ENCODE measurements at regions not wholly inside any gene's neighbourhood (a gene's known extent, or its start where the extent isn't known, plus 50 kb on each side); places are given as distances from the start of the nearest gene placed in this dataset.

DNA sequence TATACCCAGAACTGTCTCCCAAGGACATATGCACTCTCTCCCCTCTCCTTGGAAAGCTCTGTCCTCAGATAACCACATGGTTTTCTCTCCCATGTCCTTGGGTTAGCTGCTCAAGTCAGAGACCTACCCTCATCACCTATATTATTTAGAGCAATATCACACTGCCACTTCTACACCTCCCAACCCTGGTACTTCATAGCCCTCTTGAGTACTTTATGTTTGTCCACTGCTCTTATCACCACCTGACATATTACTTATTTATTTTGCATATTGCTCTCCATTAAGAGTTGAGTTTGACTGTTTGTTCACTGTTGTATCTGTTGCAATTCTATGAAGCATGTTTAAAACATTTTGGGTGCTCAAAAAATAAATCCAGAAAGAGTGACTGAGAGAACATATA is 126.3 kb upstream of the ATP1B1 start:
- Histone ChIP-seq H3K27me3 (ENCODE audit: control insufficient read depth in 3 of 3, insufficient read depth in 3 of 3, low read length in 3 of 3) (no peaks in the 10 kb centered on the region), H3K27ac (ENCODE audit: low read depth, low read length) (no peak overlapping the region), H3K36me3 (ENCODE audit: control insufficient read depth in 3 of 3, insufficient read depth in 3 of 3, low read length in 3 of 3) (no peaks in the 10 kb centered on the region), H3K4me1 (ENCODE audit: control insufficient read depth in 3 of 3, insufficient read depth in 3 of 3, low read length in 3 of 3) (no peaks in the 10 kb centered on the region), H3K9ac (ENCODE audit: low read depth in 1 of 3, low read length in 3 of 3) (no peak overlapping the region), H3K9me3 (ENCODE audit: control insufficient read depth in 3 of 3, low read length in 3 of 3) (no peaks in the 10 kb centered on the region), H3K4me3 (ENCODE audit: low read length in 3 of 3) (no peak overlapping the region)

DNA sequence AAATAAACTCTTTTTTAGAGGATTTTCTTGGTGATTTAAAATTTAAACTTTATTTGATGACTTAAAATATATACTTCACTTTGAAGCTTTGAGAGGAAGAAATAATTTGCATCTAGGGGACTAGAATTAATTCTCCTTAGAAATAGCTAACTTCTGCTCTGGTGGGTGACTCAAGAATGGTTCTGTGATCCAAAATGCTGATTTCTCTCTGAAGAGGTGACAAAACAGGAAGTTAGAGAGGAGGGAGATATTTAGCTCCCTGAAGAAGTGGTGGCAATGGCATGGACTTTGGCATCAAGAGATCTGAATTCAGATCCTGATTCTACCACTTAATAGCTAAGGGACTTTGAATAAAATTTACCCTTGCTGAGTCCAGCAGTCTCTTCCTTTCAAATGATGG is 125.8 kb upstream of the ATP1B1 start:
- Histone ChIP-seq H3K27ac (ENCODE audit: low read depth, low read length) (no peak overlapping the region), H3K9ac (ENCODE audit: low read depth in 1 of 3, low read length in 3 of 3) (no peak overlapping the region), H3K4me1 (ENCODE audit: control insufficient read depth in 3 of 3, insufficient read depth in 3 of 3, low read length in 3 of 3) (no peaks in the 10 kb centered on the region), H3K36me3 (ENCODE audit: control insufficient read depth in 3 of 3, insufficient read depth in 3 of 3, low read length in 3 of 3) (no peaks in the 10 kb centered on the region), H3K4me3 (ENCODE audit: low read length in 3 of 3) (no peak overlapping the region), H3K27me3 (ENCODE audit: control insufficient read depth in 3 of 3, insufficient read depth in 3 of 3, low read length in 3 of 3) (no peaks in the 10 kb centered on the region), H3K9me3 (ENCODE audit: control insufficient read depth in 3 of 3, low read length in 3 of 3) (no peaks in the 10 kb centered on the region)

DNA sequence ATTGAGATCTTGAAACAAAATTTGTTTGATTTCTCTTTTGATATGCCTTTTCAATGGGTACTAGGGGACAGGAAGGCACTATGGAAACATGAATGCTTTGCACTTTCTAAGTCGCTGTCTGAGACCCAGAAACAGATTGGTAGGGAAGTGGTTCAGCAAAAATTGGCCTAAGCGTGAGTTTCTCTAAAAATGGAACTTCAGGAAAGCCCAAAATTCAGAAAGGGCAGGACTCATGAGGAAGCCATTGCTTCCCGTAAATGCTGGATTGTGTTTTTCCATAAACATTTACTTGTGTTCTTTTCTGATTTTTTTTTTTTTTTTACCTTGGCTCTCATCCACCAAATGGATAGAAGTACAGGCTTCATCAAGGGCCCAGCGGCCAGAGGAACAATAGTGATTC is 123.7 kb upstream of the ATP1B1 start:
- Histone ChIP-seq H3K27ac (ENCODE audit: low read depth, low read length) (no peak overlapping the region), H3K27me3 (ENCODE audit: control insufficient read depth in 3 of 3, insufficient read depth in 3 of 3, low read length in 3 of 3) (no peaks in the 10 kb centered on the region), H3K9ac (ENCODE audit: low read depth in 1 of 3, low read length in 3 of 3) (no peak overlapping the region), H3K36me3 (ENCODE audit: control insufficient read depth in 3 of 3, insufficient read depth in 3 of 3, low read length in 3 of 3) (no peaks in the 10 kb centered on the region), H3K4me1 (ENCODE audit: control insufficient read depth in 3 of 3, insufficient read depth in 3 of 3, low read length in 3 of 3) (no peaks in the 10 kb centered on the region), H3K4me3 (ENCODE audit: low read length in 3 of 3) (no peak overlapping the region), H3K9me3 (ENCODE audit: control insufficient read depth in 3 of 3, low read length in 3 of 3) (no peaks in the 10 kb centered on the region)

DNA sequence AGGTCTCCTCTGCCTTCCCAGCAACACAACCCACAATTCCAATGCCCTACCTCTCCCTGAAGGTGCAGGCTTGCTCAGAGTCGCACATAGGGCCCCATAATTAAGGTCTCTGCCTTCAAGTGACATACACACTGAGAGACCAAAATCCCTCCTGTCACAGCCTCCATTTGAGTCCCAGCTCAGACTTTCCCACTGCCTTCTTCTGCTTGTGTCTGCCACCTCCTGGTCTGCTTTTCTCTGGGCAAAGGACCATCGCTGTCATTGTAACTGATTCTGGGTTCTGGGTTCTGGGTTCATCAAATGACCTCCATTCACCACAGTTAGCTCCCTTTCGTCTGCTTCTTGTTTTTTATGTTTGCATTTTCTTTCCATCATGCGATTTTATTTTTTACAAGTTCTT is 119.2 kb upstream of the ATP1B1 start:
- Histone ChIP-seq H3K9me3 (ENCODE audit: control insufficient read depth in 3 of 3, low read length in 3 of 3) (no peaks in the 10 kb centered on the region), H3K27ac (ENCODE audit: low read depth, low read length) (no peak overlapping the region), H3K4me3 (ENCODE audit: low read length in 3 of 3) (no peak overlapping the region), H3K9ac (ENCODE audit: low read depth in 1 of 3, low read length in 3 of 3) (no peak overlapping the region), H3K4me1 (ENCODE audit: control insufficient read depth in 3 of 3, insufficient read depth in 3 of 3, low read length in 3 of 3) (no peaks in the 10 kb centered on the region), H3K27me3 (ENCODE audit: control insufficient read depth in 3 of 3, insufficient read depth in 3 of 3, low read length in 3 of 3) (no peaks in the 10 kb centered on the region), H3K36me3 (ENCODE audit: control insufficient read depth in 3 of 3, insufficient read depth in 3 of 3, low read length in 3 of 3) (no peaks in the 10 kb centered on the region)

GRCh38 chr1:168987923-168988322 is 118.6 kb upstream of the ATP1B1 start:
- Histone ChIP-seq H3K9me3 (ENCODE audit: control insufficient read depth in 3 of 3, low read length in 3 of 3) (no peaks in the 10 kb centered on the region), H3K27ac (ENCODE audit: low read depth, low read length) (no peak overlapping the region), H3K9ac (ENCODE audit: low read depth in 1 of 3, low read length in 3 of 3) (no peak overlapping the region), H3K27me3 (ENCODE audit: control insufficient read depth in 3 of 3, insufficient read depth in 3 of 3, low read length in 3 of 3) (no peaks in the 10 kb centered on the region), H3K36me3 (ENCODE audit: control insufficient read depth in 3 of 3, insufficient read depth in 3 of 3, low read length in 3 of 3) (no peaks in the 10 kb centered on the region), H3K4me1 (ENCODE audit: control insufficient read depth in 3 of 3, insufficient read depth in 3 of 3, low read length in 3 of 3) (no peaks in the 10 kb centered on the region), H3K4me3 (ENCODE audit: low read length in 3 of 3) (no peak overlapping the region)

DNA sequence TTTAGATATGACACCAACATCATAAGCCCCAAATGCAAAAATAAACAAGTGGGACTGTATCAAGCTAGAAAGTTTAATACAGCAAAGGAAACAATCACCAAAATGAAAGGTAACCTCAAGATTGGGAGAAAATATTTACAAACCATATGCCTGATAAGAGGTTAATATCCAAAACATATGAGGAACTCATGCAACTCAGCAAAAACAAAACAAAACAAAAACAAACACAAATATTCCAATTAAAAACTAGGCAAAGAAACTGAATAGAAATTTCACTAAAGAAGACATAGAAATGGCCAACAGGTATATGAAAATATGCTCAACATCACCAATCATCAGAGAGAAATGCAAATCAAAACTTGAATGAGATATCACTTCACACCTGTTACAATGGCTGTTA is 116.5 kb upstream of the ATP1B1 start:
- Histone ChIP-seq H3K36me3 (ENCODE audit: control insufficient read depth in 3 of 3, insufficient read depth in 3 of 3, low read length in 3 of 3) (no peaks in the 10 kb centered on the region), H3K4me3 (ENCODE audit: low read length in 3 of 3) (no peak overlapping the region), H3K9ac (ENCODE audit: low read depth in 1 of 3, low read length in 3 of 3) (no peak overlapping the region), H3K9me3 (ENCODE audit: control insufficient read depth in 3 of 3, low read length in 3 of 3) (no peaks in the 10 kb centered on the region), H3K27ac (ENCODE audit: low read depth, low read length) (no peak overlapping the region), H3K4me1 (ENCODE audit: control insufficient read depth in 3 of 3, insufficient read depth in 3 of 3, low read length in 3 of 3) (no peaks in the 10 kb centered on the region), H3K27me3 (ENCODE audit: control insufficient read depth in 3 of 3, insufficient read depth in 3 of 3, low read length in 3 of 3) (no peaks in the 10 kb centered on the region)

GRCh38 chr1:168991667-168992475 is 114.6 kb upstream of the ATP1B1 start:
- Histone ChIP-seq H3K4me3 (ENCODE audit: low read length in 3 of 3) (no peak overlapping the region), H3K36me3 (ENCODE audit: control insufficient read depth in 3 of 3, insufficient read depth in 3 of 3, low read length in 3 of 3) (no peaks in the 10 kb centered on the region), H3K9me3 (ENCODE audit: control insufficient read depth in 3 of 3, low read length in 3 of 3) (no peaks in the 10 kb centered on the region), H3K27ac (ENCODE audit: low read depth, low read length) (no peak overlapping the region), H3K27me3 (ENCODE audit: control insufficient read depth in 3 of 3, insufficient read depth in 3 of 3, low read length in 3 of 3) (no peaks in the 10 kb centered on the region), H3K9ac (ENCODE audit: low read depth in 1 of 3, low read length in 3 of 3) (no peak overlapping the region), H3K4me1 (ENCODE audit: control insufficient read depth in 3 of 3, insufficient read depth in 3 of 3, low read length in 3 of 3) (no peaks in the 10 kb centered on the region)

DNA sequence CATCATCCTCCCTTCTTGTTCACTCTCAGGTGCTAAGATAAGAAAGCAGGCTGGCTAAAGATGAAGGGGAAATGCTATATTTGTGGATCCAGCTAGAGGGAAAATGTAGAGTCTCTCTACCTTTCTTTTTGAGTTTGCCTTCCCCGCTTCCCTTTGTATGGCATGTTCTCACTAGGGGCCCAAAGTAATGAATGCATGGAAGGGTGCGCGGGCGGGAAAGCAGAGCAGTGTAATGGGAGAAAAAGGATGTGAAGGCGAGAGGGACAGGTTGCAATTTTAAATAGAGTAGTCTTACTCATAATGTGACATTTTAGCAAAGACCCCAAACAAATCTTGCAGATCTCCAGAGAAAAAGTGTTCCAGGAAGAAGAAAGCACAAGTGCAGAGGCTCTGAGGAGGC is 105.1 kb upstream of the ATP1B1 start:
- Histone ChIP-seq H3K4me1 (ENCODE audit: control insufficient read depth in 3 of 3, insufficient read depth in 3 of 3, low read length in 3 of 3) (no peaks in the 10 kb centered on the region), H3K9me3 (ENCODE audit: control insufficient read depth in 3 of 3, low read length in 3 of 3) (no peaks in the 10 kb centered on the region), H3K36me3 (ENCODE audit: control insufficient read depth in 3 of 3, insufficient read depth in 3 of 3, low read length in 3 of 3) (no peaks in the 10 kb centered on the region), H3K27me3 (ENCODE audit: control insufficient read depth in 3 of 3, insufficient read depth in 3 of 3, low read length in 3 of 3) (no peaks in the 10 kb centered on the region), H3K9ac (ENCODE audit: low read depth in 1 of 3, low read length in 3 of 3) (no peak overlapping the region), H3K4me3 (ENCODE audit: low read length in 3 of 3) (no peak overlapping the region), H3K27ac (ENCODE audit: low read depth, low read length) (no peak overlapping the region)

GRCh38 chr1:169003864-169004516 is 102.5 kb upstream of the ATP1B1 start:
- H3K9me3 ChIP-seq (ENCODE audit: control insufficient read depth in 3 of 3, low read length in 3 of 3): no peaks in the 10 kb centered on the region
- H3K4me1 ChIP-seq (ENCODE audit: control insufficient read depth in 3 of 3, insufficient read depth in 3 of 3, low read length in 3 of 3): no peaks in the 10 kb centered on the region
- no peak overlapping the region for H3K9ac ChIP-seq (ENCODE audit: low read depth in 1 of 3, low read length in 3 of 3)
- no peaks in the 10 kb centered on the region for H3K27me3 ChIP-seq (ENCODE audit: control insufficient read depth in 3 of 3, insufficient read depth in 3 of 3, low read length in 3 of 3)
- H3K36me3 ChIP-seq (ENCODE audit: control insufficient read depth in 3 of 3, insufficient read depth in 3 of 3, low read length in 3 of 3): no peaks in the 10 kb centered on the region
- H3K27ac ChIP-seq (ENCODE audit: low read depth, low read length): no peak overlapping the region
- H3K4me3 ChIP-seq (ENCODE audit: low read length in 3 of 3): no peak overlapping the region

DNA sequence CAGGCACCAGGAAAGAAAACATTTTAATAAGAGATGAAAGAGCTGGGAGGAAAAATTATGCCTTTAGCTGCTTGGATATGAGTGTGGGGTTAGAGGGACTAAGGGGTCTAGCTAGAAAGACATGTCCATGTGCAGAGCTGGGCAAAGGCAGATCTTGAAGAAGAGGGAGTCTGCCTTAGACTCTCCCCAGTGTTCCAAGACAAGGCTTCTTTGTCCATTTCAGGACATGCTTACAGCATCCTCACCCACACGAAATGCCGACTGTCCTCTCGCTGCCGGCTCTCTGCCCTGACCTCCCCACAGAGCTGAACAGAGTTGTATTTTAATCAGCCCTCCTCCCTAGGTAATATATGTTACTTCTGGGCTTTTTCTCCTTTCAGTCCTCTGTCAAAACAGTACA is 100.7 kb upstream of the ATP1B1 start:
- Histone ChIP-seq H3K4me1 (ENCODE audit: control insufficient read depth in 3 of 3, insufficient read depth in 3 of 3, low read length in 3 of 3) (no peaks in the 10 kb centered on the region), H3K4me3 (ENCODE audit: low read length in 3 of 3) (no peak overlapping the region), H3K27ac (ENCODE audit: low read depth, low read length) (no peak overlapping the region), H3K36me3 (ENCODE audit: control insufficient read depth in 3 of 3, insufficient read depth in 3 of 3, low read length in 3 of 3) (no peaks in the 10 kb centered on the region), H3K27me3 (ENCODE audit: control insufficient read depth in 3 of 3, insufficient read depth in 3 of 3, low read length in 3 of 3) (no peaks in the 10 kb centered on the region), H3K9ac (ENCODE audit: low read depth in 1 of 3, low read length in 3 of 3) (no peak overlapping the region), H3K9me3 (ENCODE audit: control insufficient read depth in 3 of 3, low read length in 3 of 3) (no peaks in the 10 kb centered on the region)

Data from skeletal muscle tissue (tissue), 3 donors.